ENCODE measurements at regions not wholly inside any gene's neighbourhood (a gene's known extent, or its start where the extent isn't known, plus 50 kb on each side); places are given as distances from the start of the nearest gene placed in this dataset.

DNA sequence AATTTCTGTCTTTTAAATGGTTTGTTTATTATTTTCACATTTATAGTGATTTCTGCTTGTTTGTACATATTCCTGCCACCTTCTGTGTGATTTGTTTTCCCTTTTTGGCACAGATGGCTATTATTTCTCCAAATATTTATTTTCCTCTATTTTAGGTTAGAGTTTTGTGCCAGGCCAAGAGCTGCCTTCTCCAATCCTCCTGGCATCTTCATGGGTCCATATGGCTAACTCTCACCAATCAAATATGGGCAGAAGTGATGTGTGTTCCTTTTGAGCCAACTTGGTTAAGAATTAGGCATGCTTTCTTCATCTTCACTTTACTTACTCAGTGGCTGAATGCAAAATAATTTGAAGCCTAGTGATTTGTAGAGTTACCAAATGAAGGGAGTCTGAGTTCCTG lies 697.1 kb upstream of the CELF4 start:
- in situ Hi-C loops (cut with MboI; ENCODE audit: low sequenced_read_pairs), result no loop called here
- H3K4me3 ChIP-seq, result no peak overlapping the region
- H3K36me3 ChIP-seq (replicated peaks), result no peaks in the 10 kb centered on the region
- no peaks in the 10 kb centered on the region for H3K27me3 ChIP-seq (ENCODE audit: low read depth)
- H3K9me3 ChIP-seq, result no peaks in the 10 kb centered on the region
- H3K4me1 ChIP-seq, result no peaks in the 10 kb centered on the region
- DNase-seq (ENCODE audit: low spot score in 2 of 2), result no peak

DNA sequence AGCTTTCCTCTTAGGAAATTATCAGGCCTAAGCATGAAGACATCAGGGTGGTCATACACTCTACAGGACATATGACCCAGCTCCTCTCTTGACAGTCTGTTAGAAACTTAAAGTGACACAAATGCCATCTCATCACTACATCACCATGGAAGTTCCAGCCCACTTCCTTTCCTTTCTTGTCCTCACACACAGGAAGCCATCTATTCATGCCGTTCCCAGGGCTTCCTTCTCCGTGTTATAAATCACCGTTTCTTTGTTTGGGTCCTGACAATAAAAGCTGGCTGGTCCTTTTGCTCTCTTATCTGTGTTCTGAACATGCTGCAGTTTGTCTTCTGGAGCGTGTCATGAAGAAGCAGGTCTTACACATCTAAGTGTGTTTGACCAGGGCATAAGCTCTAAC lies 692.1 kb upstream of the CELF4 start:
- H3K36me3 ChIP-seq (replicated peaks), result no peaks in the 10 kb centered on the region
- H3K4me3 ChIP-seq, result no peak overlapping the region
- no peaks in the 10 kb centered on the region for H3K27me3 ChIP-seq (ENCODE audit: low read depth)
- DNase-seq (ENCODE audit: low spot score in 2 of 2), result no peak
- no peaks in the 10 kb centered on the region for H3K9me3 ChIP-seq
- H3K4me1 ChIP-seq, result no peaks in the 10 kb centered on the region
- in situ Hi-C loops (cut with MboI; ENCODE audit: low sequenced_read_pairs), result no loop called here

DNA sequence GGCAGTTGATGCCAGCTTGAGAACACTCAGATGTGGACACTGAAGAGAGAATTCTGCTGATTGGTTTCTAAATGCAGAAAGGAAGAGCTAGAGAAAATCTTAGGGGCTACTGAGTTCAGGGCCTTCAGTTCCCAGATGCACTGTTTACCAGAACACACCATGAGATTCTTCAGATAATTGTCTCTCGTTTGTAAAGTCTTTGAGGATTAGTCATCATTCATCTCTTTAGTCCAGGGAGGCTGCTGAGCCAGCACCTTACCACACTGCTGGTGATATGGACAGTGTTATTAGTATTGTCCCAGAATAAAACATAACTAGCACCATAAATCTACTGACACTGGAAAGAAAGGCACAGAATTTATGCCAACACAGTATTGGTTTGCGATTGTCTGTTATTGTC lies 690.8 kb upstream of the CELF4 start:
- Histone ChIP-seq H3K4me1 (no peaks in the 10 kb centered on the region), H3K36me3 (replicated peaks) (no peaks in the 10 kb centered on the region), H3K4me3 (no peak overlapping the region), H3K9me3 (no peaks in the 10 kb centered on the region), H3K27me3 (ENCODE audit: low read depth) (no peaks in the 10 kb centered on the region)
- DNase-seq (ENCODE audit: low spot score in 2 of 2), result no peak
- in situ Hi-C loops (cut with MboI; ENCODE audit: low sequenced_read_pairs), result no loop called here

DNA sequence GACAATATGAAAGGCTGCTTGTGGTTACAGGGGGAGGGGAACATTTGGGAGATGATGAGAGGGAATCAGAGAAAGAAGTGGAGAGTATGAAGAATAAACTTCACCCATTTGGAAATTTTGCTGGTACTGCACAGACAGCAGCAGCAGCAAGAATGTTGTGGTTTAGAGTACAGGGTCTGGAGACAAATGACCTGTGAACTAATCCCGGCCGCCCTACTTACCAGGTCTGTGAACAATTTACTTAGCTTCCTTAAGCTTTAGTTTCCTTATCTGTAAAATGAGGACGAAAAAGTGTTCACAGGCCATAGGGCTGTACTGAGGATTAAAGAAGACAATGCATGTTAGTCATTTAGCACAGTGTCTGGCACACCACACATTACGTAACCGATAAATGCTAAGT lies 685.4 kb upstream of the CELF4 start:
- in situ Hi-C loops (cut with MboI; ENCODE audit: low sequenced_read_pairs), result no loop called here
- no peaks in the 10 kb centered on the region for H3K4me1 ChIP-seq
- no peaks in the 10 kb centered on the region for H3K27me3 ChIP-seq (ENCODE audit: low read depth)
- no peaks in the 10 kb centered on the region for H3K36me3 ChIP-seq (replicated peaks)
- no peak overlapping the region for H3K4me3 ChIP-seq
- no peaks in the 10 kb centered on the region for H3K9me3 ChIP-seq
- no peak for DNase-seq (ENCODE audit: low spot score in 2 of 2)

DNA sequence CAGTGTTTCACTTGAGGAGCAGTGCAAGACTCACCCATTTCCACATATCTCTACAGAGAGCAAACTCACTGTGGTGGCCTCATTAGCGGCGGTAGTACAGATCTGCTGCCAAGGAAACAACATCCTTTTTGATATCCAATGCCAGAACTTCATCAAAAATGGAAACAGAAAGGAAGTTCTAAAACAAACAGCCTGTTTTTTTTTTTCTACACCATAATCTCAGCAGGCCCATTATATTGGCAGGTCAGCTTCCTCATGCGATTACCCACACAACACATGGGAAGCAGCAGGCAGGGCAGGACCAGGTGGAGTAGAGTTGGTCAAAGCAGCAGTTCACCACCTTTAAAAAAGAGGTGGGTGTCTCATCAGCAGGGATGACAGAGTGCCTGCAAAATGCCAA lies 678.9 kb upstream of the CELF4 start:
- in situ Hi-C loops (cut with MboI; ENCODE audit: low sequenced_read_pairs), result no loop called here
- no peak overlapping the region for H3K4me3 ChIP-seq
- no peaks in the 10 kb centered on the region for H3K36me3 ChIP-seq (replicated peaks)
- H3K9me3 ChIP-seq, result no peaks in the 10 kb centered on the region
- no peak for DNase-seq (ENCODE audit: low spot score in 2 of 2)
- H3K4me1 ChIP-seq, result no peaks in the 10 kb centered on the region
- no peaks in the 10 kb centered on the region for H3K27me3 ChIP-seq (ENCODE audit: low read depth)

DNA sequence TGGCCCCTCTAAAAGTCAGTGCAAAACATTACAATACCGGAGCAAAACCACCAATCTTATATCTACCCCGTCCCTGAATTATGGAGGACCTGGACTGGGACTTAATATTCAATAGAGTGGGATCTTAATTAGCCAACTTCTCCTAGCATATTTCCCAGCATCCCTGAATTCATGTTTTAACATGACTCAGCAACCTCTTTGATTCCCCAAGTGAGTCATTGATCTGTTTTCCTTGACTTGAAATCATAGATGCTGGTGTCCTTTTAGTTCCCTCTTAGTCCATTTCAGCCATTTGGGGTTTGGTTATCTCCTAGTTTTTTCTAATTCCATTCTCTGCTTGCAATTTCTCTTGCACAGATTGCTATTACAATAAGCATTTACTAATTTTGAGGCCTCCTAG lies 677.7 kb upstream of the CELF4 start:
- Histone ChIP-seq H3K27me3 (ENCODE audit: low read depth) (no peaks in the 10 kb centered on the region), H3K36me3 (replicated peaks) (no peaks in the 10 kb centered on the region), H3K9me3 (no peaks in the 10 kb centered on the region), H3K4me1 (no peaks in the 10 kb centered on the region), H3K4me3 (no peak overlapping the region)
- in situ Hi-C loops (cut with MboI; ENCODE audit: low sequenced_read_pairs), result no loop called here
- no peak for DNase-seq (ENCODE audit: low spot score in 2 of 2)

DNA sequence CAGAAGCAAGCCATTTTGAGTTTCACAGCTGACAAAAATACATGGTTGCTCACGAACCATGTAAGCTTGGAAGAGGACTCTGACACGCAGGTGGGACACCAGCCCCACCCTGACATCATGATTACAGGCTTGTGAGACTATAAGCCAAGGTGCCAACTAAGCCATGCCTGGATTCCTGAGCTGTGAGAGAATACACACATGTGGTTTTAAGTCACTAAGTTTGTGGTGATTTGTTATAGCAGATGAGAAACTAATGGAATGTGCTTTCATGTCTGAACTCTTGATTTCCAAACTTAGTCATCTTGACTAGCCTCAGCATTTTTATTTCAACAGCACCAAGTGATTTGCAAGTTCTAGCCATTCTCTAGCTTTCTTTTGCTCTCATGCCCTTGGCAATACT lies 676.1 kb upstream of the CELF4 start:
- Histone ChIP-seq H3K9me3 (no peaks in the 10 kb centered on the region), H3K27me3 (ENCODE audit: low read depth) (no peaks in the 10 kb centered on the region), H3K36me3 (replicated peaks) (no peaks in the 10 kb centered on the region), H3K4me1 (no peaks in the 10 kb centered on the region), H3K4me3 (no peak overlapping the region)
- DNase-seq (ENCODE audit: low spot score in 2 of 2), result no peak
- in situ Hi-C loops (cut with MboI; ENCODE audit: low sequenced_read_pairs), result no loop called here

DNA sequence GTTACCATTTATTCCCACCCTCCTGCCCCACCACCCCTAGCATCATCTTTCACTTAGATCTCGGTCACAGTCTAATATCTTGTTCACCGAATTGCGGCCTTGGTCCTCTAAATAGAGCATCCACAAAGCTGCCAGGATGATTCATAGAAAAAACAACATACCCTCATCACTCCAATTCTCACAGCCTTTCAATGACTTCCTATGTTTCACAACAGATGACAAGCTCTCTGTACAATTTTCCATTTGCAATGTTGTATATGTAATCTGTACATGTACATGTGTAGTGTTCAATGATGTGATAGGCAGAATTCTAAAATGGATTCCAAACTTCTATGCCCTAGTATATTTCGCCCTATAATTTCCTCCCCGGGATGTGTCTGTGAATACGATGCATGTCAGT lies 675.6 kb upstream of the CELF4 start:
- no peaks in the 10 kb centered on the region for H3K9me3 ChIP-seq
- in situ Hi-C loops (cut with MboI; ENCODE audit: low sequenced_read_pairs), result no loop called here
- no peak for DNase-seq (ENCODE audit: low spot score in 2 of 2)
- no peaks in the 10 kb centered on the region for H3K36me3 ChIP-seq (replicated peaks)
- no peaks in the 10 kb centered on the region for H3K4me1 ChIP-seq
- H3K27me3 ChIP-seq (ENCODE audit: low read depth), result no peaks in the 10 kb centered on the region
- no peak overlapping the region for H3K4me3 ChIP-seq

DNA sequence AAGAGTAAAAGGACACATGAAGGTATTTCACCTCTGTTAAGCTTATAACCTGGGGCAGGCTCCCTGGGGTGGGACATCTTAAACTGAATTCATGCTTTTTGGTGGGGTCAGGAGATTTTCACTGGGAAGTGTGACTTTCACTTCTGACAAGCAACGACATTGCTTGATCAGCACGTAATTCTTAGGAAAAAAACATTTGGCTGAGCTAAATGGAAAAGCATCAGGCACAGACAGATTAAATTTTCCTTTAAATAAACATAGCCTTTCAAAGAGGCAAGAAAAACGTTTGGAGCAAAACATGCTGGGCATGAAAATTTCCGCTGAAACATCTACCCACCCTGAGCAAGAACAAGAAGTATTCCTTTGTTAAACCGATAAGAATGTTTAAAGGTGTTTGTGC lies 674.0 kb upstream of the CELF4 start:
- DNase-seq (ENCODE audit: low spot score in 2 of 2), result no peak
- Histone ChIP-seq H3K9me3 (no peaks in the 10 kb centered on the region), H3K4me1 (no peaks in the 10 kb centered on the region), H3K4me3 (no peak overlapping the region), H3K36me3 (replicated peaks) (no peaks in the 10 kb centered on the region), H3K27me3 (ENCODE audit: low read depth) (no peaks in the 10 kb centered on the region)
- in situ Hi-C loops (cut with MboI; ENCODE audit: low sequenced_read_pairs), result no loop called here

DNA sequence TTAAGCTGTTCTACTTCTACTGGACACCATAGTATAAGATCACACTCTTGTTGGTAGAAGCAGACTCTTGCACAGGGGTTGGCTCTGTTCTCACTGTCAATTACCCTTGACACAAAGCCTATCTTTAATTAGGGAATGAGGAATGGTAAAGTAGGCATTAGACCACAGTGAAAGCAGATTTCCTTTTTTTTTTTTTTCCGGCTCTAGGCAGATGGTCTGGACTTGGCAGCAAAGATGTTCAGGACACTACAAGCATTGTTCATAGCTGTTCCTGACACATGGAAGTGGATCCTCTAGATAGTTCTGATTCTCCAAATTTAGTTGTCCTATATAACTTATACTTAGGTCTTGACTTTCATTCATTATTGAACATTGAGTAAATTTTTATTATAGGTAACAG lies 672.2 kb upstream of the CELF4 start:
- H3K36me3 ChIP-seq (replicated peaks), result no peaks in the 10 kb centered on the region
- no peaks in the 10 kb centered on the region for H3K4me1 ChIP-seq
- in situ Hi-C loops (cut with MboI; ENCODE audit: low sequenced_read_pairs), result no loop called here
- H3K9me3 ChIP-seq, result no peaks in the 10 kb centered on the region
- H3K27me3 ChIP-seq (ENCODE audit: low read depth), result no peaks in the 10 kb centered on the region
- no peak for DNase-seq (ENCODE audit: low spot score in 2 of 2)
- H3K4me3 ChIP-seq, result no peak overlapping the region

DNA sequence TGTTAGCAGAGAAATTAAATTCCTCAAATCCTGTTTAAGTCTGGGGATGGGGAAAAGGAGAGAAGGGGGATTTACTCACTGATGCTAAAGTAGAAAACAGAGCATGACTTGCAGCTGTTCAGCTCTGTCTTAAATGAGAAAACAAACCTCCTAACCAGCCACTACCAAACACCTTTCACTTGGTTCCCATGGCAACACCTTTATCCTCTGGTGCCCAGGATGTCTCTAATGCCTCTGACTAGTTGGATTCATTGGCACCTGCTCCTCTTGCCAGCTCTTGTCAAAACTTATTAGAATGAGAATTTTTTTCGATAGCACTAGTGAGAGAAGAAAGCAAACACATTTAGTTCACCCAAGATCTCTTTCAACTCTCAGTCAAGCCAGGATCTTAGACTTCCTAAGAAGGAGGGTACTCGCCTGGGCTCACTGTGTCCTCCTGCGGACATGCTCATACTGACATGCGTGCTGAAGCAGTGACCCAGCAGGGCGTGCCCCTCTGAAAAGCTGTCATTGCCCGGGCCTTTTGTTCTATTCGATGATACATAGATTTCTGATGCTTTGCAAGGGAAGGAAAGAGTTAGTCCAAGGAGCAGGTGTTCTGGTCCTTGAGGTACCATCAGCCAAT lies 656.0 kb upstream of the CELF4 start:
- no peak overlapping the region for H3K4me3 ChIP-seq
- no peak for DNase-seq (ENCODE audit: low spot score in 2 of 2)
- H3K36me3 ChIP-seq (replicated peaks), result no peaks in the 10 kb centered on the region
- no peaks in the 10 kb centered on the region for H3K9me3 ChIP-seq
- H3K27me3 ChIP-seq (ENCODE audit: low read depth), result no peaks in the 10 kb centered on the region
- in situ Hi-C loops (cut with MboI; ENCODE audit: low sequenced_read_pairs), result no loop called here
- no peaks in the 10 kb centered on the region for H3K4me1 ChIP-seq

DNA sequence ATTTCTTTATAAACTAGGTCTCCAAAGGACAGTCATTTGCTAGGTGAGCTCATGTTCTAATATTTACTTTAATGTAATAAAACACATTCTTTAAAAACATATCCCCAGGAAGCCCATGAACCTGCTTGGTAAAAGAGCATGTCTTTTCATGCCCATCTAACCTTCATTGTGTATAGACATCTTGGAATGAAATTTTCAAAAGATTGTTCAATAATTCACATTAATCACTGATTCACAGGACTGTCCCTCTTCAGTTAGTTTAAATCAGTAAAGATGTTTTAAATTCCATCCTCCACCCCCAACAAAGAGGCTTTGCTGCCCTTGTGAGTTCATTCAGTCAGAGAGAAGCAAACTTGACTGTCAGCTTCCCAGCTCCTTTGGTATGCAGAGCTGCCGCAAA lies 633.4 kb upstream of the CELF4 start:
- peak in 1 of 2 experiments; percentile 9 for DNase-seq (ENCODE audit: low spot score in 2 of 2)
- Histone ChIP-seq H3K9me3 (no peaks in the 10 kb centered on the region), H3K36me3 (replicated peaks) (no peaks in the 10 kb centered on the region), H3K4me1 (no peaks in the 10 kb centered on the region), H3K27me3 (ENCODE audit: low read depth) (no peaks in the 10 kb centered on the region), H3K4me3 (no peak overlapping the region)
- in situ Hi-C loops (cut with MboI; ENCODE audit: low sequenced_read_pairs), result no loop called here

DNA sequence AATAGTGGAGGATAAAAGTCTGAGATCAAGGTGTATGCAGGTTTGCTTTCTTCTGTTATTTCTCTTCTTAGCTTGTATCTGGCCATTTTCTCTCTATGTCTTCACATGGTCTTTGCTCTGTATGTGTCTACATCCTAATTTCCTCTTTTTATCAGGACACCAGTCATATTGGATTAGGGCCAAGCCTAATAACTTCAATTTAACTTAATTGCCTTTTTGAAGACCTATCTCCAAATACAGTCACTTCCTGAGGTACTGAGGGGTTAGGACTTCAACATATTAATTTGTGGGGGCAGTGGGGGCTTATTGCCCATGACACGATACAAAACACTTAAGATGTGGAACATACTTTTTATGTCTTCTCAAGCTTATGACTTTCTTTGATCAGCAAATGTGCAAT lies 632.9 kb upstream of the CELF4 start:
- in situ Hi-C loops (cut with MboI; ENCODE audit: low sequenced_read_pairs), result no loop called here

DNA sequence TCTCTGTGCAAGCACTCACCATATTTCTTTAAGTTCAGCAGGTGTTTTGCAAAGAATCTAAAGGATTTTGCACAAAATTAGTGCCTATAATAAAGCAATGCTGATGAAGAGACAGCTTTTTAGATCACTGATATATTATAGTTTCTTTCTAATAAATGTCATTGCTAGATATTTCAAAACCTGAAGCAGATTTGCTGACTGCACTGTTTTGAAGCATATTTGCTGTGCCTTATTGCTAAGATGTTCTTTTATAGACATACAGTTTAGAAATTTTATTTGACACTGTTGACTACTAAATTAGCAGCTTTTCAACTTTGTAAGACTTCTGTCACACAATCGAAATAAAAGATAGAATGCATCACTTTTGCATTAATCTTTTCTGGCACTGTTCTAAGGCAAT lies 620.9 kb upstream of the CELF4 start:
- DNase-seq (ENCODE audit: low spot score in 2 of 2), result no peak
- Histone ChIP-seq H3K4me3 (no peak overlapping the region), H3K36me3 (replicated peaks) (no peaks in the 10 kb centered on the region), H3K4me1 (no peaks in the 10 kb centered on the region), H3K9me3 (no peaks in the 10 kb centered on the region), H3K27me3 (ENCODE audit: low read depth) (no peaks in the 10 kb centered on the region)
- in situ Hi-C loops (cut with MboI; ENCODE audit: low sequenced_read_pairs), result no loop called here

More for the DNA sequence above, 632.9 kb upstream of the CELF4 start:
- no peaks in the 10 kb centered on the region for H3K36me3 ChIP-seq (replicated peaks)
- no peaks in the 10 kb centered on the region for H3K9me3 ChIP-seq
- no peaks in the 10 kb centered on the region for H3K4me1 ChIP-seq
- DNase-seq (ENCODE audit: low spot score in 2 of 2), result no peak
- H3K27me3 ChIP-seq (ENCODE audit: low read depth), result no peaks in the 10 kb centered on the region
- H3K4me3 ChIP-seq, result no peak overlapping the region

DNA sequence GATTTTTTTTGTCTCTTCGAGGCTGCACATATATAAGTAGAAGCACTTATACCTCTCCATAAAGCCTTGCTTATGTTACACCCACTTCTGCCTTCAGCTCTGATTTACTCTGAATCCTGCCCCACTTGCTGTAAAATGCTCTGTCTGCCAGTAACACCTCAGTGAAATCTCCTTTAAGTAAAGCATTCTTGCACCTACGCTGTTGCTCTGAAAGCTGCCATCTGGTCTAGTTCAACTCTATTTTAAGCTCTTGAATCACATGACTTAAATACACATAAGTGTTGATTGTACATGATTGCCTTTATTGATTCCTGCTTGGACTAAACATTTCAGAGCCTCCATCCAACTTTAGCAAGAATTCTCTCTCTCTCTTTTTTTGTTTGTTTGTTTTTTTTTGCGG lies 609.0 kb upstream of the CELF4 start:
- in situ Hi-C loops (cut with MboI; ENCODE audit: low sequenced_read_pairs), result no loop called here
- Histone ChIP-seq H3K27me3 (ENCODE audit: low read depth) (no peaks in the 10 kb centered on the region), H3K4me1 (no peaks in the 10 kb centered on the region), H3K9me3 (no peaks in the 10 kb centered on the region), H3K4me3 (no peak overlapping the region), H3K36me3 (replicated peaks) (no peaks in the 10 kb centered on the region)
- no peak for DNase-seq (ENCODE audit: low spot score in 2 of 2)
